ENCODE measurements at regions not wholly inside any gene's neighbourhood (a gene's known extent, or its start where the extent isn't known, plus 50 kb on each side); places are given as distances from the start of the nearest gene placed in this dataset.
"Not testable (repeated sequence)": the region's sequence is repeated elsewhere in the genome, so short reads cannot be mapped to it uniquely, and the experiment has no call there.

GRCh38 chr18:78865771-78866310 lies 113.8 kb upstream of the SALL3 start:
- DNase-seq (ENCODE audit: low spot score), result no peak

GRCh38 chr18:78867131-78867530 lies 112.5 kb upstream of the SALL3 start:
- no peak for DNase-seq (ENCODE audit: low spot score)

GRCh38 chr18:78868330-78869316 lies 111.0 kb upstream of the SALL3 start:
- no peak for DNase-seq (ENCODE audit: low spot score)

- no peak for DNase-seq (ENCODE audit: low spot score)
These were observed 108.0 kb upstream of the SALL3 start for GRCh38 chr18:78871618-78872017.

GRCh38 chr18:78873926-78874500 lies 105.6 kb upstream of the SALL3 start:
- DNase-seq (ENCODE audit: low spot score), result peak; percentile 43

GRCh38 chr18:78875016-78875777 lies 104.4 kb upstream of the SALL3 start:
- DNase-seq (ENCODE audit: low spot score), result no peak

- no peak for DNase-seq (ENCODE audit: low spot score)
These were observed 103.6 kb upstream of the SALL3 start for GRCh38 chr18:78875778-78876650.

- DNase-seq (ENCODE audit: low spot score), result no peak
These were observed 102.8 kb upstream of the SALL3 start for GRCh38 chr18:78876868-78877267.

- DNase-seq (ENCODE audit: low spot score), result no peak
These were observed 101.3 kb upstream of the SALL3 start for GRCh38 chr18:78878335-78878734.

GRCh38 chr18:78879072-78879883 lies 100.3 kb upstream of the SALL3 start:
- DNase-seq (ENCODE audit: low spot score), result not testable (repeated sequence)

GRCh38 chr18:78882585-78882984 lies 97.0 kb upstream of the SALL3 start:
- no peak for DNase-seq (ENCODE audit: low spot score)

- no peak for DNase-seq (ENCODE audit: low spot score)
These were observed 96.1 kb upstream of the SALL3 start for GRCh38 chr18:78883501-78883900.

GRCh38 chr18:78884502-78884901 lies 95.1 kb upstream of the SALL3 start:
- DNase-seq (ENCODE audit: low spot score), result no peak

- DNase-seq (ENCODE audit: low spot score), result no peak
These were observed 90.4 kb upstream of the SALL3 start for GRCh38 chr18:78889250-78889649.

- DNase-seq (ENCODE audit: low spot score), result no peak
These were observed 89.2 kb upstream of the SALL3 start for GRCh38 chr18:78890388-78890787.

GRCh38 chr18:78891185-78891762 lies 88.3 kb upstream of the SALL3 start:
- DNase-seq (ENCODE audit: low spot score), result no peak

GRCh38 chr18:78892177-78892576 lies 87.4 kb upstream of the SALL3 start:
- DNase-seq (ENCODE audit: low spot score), result no peak

GRCh38 chr18:78892721-78893120 lies 86.9 kb upstream of the SALL3 start:
- DNase-seq (ENCODE audit: low spot score), result no peak

- no peak for DNase-seq (ENCODE audit: low spot score)
These were observed 86.2 kb upstream of the SALL3 start for GRCh38 chr18:78893281-78894032.

All from umbilical cord (tissue), 1 donor.